GF-D8 (cell line): ENCODE measurements at regions not wholly inside any gene's neighbourhood (a gene's known extent, or its start where the extent isn't known, plus 50 kb on each side); places are given as distances from the start of the nearest gene placed in this dataset.

Experiments
- DNase-seq: peaks from one replicate; lab custom pipeline; 2025; lab: John Stamatoyannopoulos, UW

DNA sequence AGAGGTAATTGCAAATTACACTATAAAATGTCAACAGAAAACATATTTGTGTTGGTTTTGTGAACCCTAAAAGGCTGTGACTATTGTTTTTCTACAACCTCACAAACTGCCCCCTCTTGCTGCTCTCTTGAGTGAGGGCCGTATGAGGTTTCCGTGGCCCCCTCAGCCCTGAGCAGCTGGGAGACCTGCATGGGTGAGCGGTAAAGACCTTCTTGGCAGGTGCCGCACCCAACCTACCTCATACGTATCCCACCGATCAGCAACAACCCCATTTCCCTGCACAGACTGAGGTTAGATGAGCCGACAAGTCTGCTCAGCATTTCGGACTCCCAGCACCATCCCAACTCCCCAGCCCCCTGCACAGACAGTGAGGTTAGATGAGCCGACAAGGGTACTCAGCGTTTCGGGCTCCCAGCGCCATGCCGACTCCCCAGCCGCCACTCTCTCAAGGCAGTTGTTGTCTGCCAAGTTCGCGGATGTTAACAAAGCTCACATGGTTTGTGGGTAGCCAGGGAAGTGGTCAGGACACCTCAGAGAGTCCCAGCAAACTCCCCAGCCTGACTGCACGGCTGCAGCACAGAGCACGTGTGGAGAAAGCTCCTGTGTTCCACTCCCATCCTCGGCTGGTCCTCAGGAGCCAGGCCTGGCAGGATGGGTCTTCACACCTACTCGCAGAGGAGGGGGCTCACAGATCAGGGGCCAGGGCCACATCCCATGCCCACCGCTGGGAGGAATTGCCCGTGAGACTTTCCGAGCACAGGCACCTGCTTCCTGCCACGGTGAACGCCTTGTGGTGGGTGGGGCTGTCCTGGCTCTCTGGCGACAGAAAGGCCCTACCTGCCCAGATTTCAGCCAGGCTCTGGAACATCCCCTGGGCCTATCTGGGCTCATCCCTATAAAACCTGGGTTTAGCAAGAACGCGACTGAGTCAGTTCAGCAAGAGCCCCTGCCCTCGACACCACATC, 502.9 kb downstream of the BRD1 start:
- no peak for DNase-seq

DNA sequence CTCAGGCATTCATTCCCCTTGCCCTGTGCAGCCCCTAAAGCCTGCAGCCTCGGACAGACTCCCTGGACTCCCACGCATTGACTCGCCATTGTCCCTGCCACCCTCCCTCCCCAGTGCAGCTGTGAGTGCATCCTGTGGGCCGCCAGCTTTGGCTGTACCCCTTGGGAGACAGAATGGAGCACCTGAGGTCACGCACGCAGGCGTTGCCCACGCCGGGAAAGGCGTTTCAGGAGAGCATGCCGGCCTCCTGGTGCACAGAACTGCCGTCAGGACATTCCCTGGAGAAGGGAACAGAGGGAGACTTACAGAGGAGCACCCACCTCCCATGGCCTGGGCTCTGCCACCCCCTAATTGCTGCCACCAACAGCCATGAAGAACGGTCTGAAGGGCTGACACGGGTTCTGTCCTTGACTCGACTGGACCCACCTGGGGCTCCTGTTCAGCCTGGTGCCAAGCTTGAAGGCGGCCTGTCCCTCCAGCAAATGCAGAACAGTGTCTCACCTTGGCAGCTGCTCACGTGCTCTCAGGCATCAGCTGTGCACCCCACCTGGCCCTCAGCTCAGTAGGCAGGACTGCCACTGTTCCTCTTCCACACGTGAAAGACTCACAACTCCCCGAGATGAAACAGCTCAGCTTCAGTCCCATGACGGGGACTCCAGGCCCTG, 503.8 kb downstream of the BRD1 start:
- no peak for DNase-seq

DNA sequence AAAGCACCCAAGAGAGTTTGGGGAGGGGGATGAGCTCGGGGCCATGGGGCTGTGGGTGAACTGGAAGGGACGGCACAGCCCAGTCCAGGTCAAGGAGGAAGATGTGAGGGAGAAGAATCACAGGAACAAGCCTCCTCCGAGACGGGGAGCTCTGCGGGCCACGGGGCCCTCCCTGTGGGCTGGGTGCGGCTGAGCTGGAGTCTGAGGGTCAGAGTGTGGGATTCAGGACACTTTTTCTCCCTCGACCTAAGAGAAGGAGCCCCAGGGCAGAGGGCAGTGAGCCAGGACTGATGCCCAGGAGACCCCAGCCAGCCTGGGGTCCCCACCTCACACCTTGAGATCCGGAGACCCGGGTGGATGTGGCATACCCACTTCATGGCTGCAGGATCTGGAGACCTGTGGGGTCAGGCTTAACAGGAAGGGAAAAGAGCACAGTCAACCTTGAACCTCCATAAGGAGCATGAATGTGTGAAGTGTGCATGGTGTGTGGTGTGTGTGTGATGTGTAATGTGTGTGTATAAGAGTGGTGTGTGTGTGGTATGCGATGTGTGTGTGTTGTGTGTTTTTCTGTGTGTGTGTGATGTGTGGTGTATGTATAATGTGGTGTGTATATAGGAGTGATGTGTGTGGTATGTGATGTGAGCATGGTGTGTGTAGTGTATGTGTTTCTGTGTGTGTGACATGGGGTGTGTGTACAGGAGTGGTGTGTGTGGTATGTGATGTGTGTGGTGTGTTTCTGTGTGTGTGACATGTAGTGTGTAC, 504.6 kb downstream of the BRD1 start:
- DNase-seq = no peak

DNA sequence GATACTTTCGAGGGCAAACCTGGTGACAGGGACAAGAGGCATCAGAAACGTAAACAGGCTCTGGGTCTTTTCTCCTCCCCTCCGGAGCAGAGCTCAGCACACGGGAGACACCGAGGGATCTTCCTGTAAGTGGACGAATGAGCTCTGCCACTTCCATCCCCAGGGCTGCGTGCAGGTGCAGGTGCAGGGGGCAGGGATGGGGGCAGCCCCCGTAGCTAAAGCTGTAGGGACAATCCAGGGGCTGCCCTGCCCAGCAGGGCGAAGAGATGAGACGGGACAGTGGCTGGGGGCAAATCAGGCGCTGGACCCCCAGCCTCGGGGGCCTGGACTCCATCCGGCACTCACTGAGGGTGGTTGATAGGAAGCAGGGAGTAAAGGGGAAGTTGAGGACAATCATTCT, 505.4 kb downstream of the BRD1 start:
- no peak for DNase-seq

DNA sequence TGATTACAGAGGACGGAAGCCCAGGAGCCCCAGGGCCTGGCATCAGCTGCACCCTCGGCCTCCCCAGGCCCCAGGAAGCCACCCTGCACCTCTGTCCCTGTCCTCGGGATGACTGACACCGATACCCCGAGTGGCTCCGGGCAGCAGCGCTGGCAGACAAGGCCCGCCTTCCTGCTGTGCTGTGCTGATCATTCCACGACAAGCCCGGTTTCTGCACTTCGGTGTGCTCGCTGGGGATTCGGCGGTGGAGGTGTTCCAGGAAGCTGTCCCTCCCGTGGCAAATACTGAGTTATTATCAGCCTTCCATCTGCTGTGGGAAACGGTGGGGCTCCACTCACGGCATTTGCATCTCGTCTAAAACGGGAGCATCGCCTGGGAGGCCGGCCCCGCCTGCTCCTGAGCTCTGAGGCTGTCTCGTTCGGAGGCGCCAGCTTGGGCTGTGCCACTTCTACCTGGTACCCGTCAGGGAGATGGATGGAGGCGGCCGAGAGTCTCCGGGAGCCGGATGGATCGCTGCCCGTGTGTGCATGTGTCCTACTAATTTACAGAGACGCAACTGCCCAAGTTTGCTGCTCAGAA, 506.1 kb downstream of the BRD1 start:
- no peak for DNase-seq

DNA sequence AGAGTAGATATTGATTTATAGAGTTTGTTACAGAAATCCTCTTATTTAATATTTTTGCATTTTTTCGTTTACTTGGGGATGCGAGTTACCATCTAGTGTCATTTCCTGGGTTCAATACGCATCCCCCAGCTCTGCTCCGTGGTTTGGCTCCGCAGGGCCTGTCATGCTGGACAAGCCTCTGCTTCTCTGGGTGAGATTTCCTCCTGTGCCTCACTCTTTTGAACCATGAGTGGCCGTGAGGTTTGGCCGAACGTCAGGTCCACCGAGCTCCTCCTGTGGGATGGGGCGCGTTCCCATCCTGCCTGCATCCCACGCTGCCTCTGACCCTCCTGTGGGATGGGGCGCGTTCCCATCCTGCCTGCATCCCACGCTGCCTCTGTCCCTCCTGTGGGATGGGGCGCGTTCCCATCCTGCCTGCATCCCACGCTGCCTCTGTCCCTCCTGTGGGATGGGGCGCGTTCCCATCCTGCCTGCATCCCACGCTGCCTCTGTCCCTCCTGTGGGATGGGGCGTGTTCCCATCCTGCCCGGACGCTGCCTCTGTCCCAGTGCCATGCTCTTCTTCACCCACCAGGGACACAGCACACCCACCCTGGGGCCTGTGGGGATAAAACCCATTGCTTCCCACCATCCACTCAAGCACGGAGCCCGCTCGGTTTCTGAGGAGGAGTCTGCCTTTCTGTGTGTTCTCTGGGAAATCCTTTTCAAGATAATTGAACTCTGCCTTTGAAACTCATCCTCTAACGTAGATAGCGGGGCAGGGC, 506.8 kb downstream of the BRD1 start:
- no peak for DNase-seq

DNA sequence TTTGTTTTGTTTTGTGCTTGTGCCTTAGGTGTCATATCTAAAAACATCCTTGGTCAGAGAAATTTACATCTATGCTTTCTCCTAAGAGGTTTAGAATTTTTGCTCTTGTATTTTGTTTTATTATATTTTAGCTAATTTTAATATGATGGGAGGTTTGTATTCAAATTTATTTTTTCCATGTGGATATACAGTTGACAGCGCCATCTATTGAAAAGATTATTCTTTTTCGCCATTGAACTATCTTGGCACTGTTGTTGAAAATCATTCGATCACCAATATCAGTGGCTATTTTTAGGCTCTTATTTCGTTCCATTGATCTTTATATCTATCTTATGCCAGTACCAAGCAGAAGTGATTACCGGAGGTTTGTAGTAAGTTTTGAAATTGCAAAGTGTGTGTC, 510.3 kb downstream of the BRD1 start:
- no peak for DNase-seq

DNA sequence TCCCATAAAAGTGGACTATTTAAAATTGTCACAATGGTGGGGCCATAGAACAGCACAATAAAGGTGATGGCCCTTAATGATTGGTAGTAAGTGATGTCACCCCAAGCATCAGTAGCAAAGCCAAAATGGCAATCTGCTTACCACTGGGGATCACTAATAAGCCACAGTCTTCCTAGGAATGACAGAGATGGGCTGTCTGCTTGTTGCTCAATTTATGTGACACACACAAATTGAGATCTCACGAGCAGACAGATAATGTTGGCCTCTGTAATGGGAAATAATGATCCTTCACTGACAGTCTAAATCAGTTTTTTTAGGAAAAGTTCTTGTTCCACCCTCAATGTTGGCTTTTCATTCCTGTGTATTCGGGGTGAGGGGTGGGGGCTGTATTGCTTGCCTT, 515.1 kb downstream of the BRD1 start:
- DNase-seq = no peak

DNA sequence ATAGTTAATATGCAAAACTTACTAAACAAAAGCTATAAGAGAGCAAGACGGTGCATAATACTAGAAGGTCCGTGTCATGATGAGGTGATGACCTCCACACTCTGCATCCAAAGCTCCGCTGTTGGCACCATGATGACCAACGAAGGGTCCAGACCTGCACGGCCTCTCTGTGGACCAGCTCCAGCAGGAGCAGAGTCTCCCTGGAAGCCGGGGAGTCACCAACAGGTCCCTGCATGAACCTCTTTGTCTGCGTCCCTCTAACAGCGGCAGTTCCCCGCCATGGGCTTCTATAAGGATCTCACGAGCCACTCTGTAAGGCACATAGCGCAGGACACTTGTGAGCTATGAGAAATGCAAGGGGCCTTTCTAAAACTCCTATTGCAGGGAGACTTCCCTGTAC, 517.3 kb downstream of the BRD1 start:
- DNase-seq = no peak

DNA sequence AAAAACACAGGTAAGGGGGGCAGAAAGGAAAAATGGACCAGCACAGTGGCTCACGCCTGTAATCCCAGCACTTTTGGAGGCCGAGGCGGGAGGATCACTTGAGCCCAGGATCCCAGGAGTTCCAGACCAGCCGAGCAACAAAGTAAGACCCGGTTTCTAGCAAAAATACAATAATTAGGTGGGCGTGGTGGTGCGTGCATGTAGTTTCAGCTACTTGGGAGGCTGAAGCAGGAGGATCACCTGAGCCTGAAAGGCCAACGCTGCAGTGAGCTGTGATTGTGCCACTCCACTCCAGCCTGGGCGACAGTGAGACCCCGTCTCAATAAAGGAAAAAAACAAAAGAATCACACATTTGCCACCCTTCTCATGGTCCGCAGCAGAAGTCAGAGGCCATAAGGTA, 519.4 kb downstream of the BRD1 start:
- no peak for DNase-seq

DNA sequence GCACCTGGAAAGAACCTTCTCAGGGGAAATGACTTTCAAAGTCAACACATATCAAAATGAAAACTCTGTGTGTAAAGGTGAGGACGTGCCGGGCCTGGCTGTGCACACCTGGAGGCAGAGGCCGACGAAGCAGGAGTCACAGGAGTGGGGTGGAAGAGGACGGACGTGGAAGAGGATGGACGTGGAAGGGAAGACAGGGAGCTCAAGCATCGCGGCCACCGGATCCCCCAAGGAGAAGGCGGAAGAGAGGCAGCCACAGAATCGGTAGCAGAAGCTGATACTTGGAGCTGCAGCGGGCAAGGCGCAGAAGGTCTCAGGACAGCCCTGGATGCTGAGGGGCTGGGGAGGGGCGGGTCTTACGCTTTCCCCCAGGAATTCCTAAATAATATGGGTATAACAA, 519.8 kb downstream of the BRD1 start:
- DNase-seq = no peak

DNA sequence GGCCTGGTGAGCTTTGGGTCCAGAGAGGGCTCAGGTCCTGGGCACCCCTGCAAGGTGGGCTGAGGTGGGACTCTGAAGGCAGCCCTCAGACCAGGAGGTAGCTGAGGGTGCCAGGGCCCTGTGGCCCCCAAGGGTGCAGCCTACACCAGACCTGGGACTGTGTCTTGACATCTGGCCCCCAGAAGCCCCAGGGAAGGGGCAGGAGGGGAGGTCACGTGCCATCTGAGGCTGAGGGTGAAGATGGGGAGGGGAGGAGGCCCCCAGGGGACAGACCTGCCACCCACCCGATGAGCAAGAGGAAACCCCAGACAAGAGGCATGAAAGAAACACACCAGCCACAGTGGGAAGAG, 520.2 kb downstream of the BRD1 start:
- no peak for DNase-seq

DNA sequence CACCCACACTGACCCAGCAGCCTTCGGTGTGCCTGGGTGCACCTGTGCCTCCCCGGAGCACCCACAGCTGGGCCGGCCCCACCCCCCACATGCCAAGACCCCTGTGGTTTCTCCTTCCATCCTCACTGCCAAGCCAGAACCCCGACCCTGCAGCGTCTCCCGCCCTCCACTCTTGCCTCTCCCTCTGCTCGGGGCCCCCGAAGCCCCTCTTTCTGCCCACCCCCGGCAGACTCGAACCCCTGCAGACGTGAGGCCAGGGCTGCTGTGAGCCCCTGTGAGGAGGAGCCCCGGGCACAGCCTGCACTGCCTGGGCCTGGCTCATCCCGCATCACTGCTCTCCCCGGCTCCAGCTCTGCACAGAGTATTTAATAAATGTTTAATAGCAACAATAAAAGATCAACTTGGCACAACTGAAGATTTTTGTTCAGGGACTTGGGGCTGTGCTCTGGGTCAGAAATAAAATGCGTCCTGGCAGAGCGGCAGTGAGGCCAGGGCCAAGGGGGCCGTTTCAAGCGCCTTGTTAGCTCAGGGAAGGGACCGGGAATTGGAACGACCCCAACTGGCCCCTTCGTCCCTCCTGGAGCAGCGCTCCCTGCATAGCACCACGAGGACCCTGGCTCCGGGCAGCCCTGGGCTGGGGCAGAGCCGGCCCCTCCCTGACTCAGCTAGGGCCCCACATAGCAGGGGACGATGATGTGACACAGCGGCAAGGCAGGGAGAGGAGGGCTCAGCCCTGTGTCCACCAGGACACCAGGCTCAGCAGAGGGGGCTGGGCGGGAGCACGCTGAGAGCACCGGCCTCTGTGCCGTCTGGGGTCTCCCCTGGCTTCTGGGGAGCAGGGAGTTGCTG, 520.8 kb downstream of the BRD1 start:
- DNase-seq = no peak

DNA sequence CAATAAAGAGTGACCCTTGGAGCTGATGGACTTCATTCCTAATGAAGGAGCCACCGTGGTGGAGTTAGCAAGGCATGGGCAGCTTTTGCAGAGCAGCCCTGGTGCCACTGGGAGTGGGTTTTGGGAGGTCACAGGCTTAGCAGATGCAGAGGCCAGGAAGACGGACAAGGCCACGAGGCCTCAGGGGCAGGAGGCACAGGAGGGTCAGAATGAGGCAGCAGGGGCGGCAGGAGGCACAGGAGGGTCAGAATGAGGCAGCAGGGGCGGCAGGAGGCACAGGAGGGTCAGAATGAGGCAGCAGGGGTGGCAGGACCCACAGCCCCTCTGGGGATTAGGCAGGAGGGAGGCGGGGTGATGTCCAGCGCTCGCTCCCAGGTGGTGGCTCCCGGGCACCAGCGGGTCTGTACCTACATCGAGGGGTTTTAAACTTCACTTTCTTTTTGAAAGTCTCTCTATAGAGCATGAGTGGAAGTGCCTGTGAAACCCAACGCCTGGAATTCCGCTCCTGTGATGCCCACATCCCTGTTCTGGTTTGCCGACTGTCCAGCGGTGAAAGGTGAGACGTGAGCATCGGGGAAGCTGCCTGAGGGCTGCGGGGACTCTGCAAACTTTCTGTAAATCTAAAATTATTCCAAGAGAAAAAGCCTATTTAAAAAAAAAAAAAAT, 521.6 kb downstream of the BRD1 start:
- no peak for DNase-seq

DNA sequence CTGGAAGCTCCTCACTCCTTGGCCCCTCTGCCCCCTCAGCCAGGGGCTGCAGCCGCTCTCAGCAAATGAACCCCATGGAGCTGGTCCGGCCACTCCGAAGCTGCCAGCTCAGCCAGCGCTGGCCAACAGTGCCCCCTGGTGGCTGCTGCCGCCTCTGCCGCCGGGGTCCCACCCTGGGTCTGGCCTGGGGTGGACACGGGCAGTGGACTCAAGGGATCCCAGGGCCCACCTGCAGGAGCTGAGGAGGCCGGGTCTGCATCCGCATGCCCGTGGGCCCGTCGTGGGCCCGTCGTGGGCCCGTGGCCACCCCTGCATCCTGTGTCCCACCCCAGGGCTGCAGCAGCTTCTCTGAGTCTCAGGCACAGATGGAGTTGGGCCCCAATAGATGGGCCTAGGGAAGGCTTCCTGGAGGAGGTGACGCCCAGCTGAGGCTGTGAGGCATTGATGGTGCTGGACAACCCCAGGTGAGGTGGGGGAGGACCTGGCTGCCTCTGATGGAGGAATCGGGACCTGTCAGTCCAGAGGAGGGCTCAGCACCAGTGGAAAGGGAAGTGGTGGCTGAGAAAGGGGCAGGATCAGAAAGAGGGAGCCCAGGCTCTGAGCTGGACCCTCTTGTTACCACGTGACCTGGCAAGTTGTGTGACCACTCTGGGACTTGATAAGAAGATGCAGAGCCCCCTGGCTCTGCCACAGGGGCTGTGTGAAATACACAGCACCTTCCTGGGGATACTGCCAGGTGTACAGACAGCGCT, 522.3 kb downstream of the BRD1 start:
- DNase-seq = no peak

DNA sequence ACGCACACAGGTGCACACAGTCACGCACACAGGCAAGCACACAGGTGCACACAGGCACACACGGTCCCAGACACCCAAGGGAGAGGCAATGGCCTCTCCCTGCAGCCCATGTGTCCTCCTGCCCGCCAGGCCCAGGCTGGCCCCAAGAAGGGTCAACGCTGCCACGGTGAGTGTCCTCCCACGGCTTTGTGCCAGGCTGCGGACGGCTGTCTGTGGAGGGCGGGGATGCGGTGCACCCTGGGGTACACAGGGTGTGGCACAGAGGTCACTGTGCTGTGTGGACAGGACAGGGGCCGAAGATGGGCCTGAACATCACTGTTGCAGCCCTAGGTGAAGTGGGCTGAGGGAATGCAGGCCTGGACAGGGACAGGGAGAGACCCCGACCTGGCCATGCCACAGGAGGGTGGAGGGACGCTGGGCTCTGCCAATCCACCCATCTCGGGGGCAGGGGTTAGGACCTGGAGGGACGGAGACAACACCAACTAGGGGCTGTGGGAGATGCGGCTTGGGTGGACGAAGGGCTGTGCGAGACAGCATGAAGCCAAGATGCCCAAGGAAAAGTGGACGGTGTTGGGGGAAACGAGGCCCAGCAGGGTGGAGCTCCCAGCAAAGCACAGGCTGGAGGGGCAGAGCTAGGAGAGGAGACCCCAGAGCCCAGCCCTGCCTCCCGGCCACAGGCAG, 523.8 kb downstream of the BRD1 start:
- DNase-seq = no peak

DNA sequence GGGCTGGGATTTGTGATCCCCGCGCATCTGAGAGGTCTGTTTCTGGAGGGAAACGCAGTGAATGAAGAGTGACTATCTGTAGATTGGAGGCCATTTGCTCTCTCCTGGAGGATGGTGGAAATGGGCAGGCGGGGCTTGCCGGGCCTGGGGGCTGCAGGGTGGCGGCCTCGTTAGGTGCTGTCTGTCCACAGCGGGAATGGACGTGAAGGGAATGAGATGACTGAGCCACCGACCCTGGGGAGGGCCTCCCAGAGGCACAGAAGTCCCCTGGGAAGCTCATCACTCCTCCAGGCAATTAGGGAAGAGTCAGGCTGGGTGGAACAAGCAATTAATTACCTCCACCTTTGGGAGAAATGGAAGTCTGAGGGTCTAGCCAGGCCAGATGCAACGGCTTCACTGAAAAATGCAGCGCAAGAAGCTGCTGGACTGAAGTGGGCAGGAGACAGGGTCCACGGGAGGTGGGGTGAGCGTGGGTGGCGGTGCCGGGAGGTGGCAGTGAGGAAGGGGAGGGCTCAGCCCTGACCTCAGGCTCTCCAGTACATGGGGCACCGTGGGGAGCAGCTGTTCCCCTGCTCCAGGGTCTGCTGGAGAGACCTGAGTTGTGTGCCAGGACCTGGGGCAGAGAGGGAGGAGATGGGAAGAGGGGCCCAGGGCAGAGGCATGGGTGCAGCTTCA, 524.5 kb downstream of the BRD1 start:
- DNase-seq = no peak

DNA sequence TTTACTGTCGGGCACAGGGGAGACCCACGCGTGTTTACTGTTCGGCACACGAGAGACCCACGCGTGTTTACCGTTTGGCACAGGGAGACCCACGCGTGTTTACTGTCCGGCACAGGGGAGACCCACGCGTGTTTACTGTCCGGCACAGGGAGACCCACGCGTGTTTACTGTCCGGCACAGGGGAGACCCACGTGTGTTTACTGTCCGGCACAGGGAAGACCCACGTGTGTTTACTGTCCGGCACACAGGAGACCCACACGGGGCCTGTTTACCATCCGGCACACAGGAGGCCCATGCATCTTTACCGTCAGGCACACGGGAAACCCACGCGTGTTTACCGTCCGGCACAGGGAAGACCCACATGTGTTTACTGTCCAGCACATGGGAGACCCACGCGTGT, 525.1 kb downstream of the BRD1 start:
- no peak for DNase-seq

DNA sequence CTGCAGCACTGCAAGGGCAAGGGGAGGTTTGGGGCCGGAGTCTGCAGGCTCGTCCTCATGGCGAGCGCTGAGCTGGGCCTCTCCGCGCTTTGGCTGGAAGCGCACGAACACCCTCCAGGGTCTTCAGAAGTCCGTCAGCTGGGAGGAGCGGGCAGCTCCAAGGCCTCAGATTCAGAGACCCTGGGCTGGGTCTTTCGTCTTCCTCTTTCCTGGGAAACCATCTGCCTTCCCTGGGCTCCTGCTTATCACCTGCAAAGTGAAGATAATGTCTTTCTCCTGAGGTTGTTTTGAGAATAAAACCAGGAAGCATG, 525.6 kb downstream of the BRD1 start:
- no peak for DNase-seq
